Esophagus muscularis mucosa (tissue), 4 donors: ENCODE measurements at regions not wholly inside any gene's neighbourhood (a gene's known extent, or its start where the extent isn't known, plus 50 kb on each side); places are given as distances from the start of the nearest gene placed in this dataset.

ENCODE experiments used
- DNase-seq: peaks from one replicate; pipeline ENCODE4 v3.0.0-alpha.2; 2017; ENCODE audit errors: extremely low spot score
- H3K27ac ChIP-seq, 4 donors: fragments of 200-600 bp; sonication (generic); replicated peaks in 1 of 4; 1 replicate in 3 of 4; 2 replicates in 1 of 4; pipeline ENCODE4 v1.5.1; 2016 to 2019; ENCODE audit warnings: mild to moderate bottlenecking in 1 of 4
- H3K27me3 ChIP-seq, 4 donors: fragments of 200-600 bp; sonication (generic); one replicate each; pipeline versions ENCODE4 v1.5.1 to v1.6.0; 2016 to 2019
- H3K36me3 ChIP-seq, 4 donors: fragments of 200-600 bp; sonication (generic); one replicate each; pipeline ENCODE4 v1.5.1; 2016 to 2019
- H3K4me1 ChIP-seq, 4 donors: fragments of 200-600 bp; sonication (generic); one replicate each; pipeline ENCODE4 v1.5.1; 2016 to 2019
- H3K4me3 ChIP-seq, 4 donors: fragments of 200-600 bp; sonication (generic); 1 replicate in 2 of 4; 2 replicates in 2 of 4; pipeline ENCODE4 v1.5.1; 2016 to 2019; ENCODE audit warnings: mild to moderate bottlenecking in 4 of 4, moderate library complexity in 1 of 4
- H3K9me3 ChIP-seq, 4 donors: fragments of 200-600 bp; sonication (generic); 1 replicate in 3 of 4; 2 replicates in 1 of 4; pipeline ENCODE4 v1.5.1; 2016 to 2019
- CTCF ChIP-seq, 3 experiments: fragments of 200-600 bp in 2 of 3; fragments of 450-650 bp in 1 of 3; sonication (generic) in 2 of 3; IDR thresholded peaks; one replicate each; pipeline ENCODE4 v1.5.1; 2017 to 2019; ENCODE audit warnings: antibody characterized with exemption in 3 of 3, mild to moderate bottlenecking in 2 of 3, moderate library complexity in 1 of 3
- EP300 ChIP-seq: sonication (generic); formaldehyde crosslinking; IDR thresholded peaks from one replicate; pipeline ENCODE4 v1.6.1; 2017; ENCODE audit warnings: antibody characterized with exemption
- POLR2A ChIP-seq: fragments of 450-650 bp; IDR thresholded peaks from one replicate; pipeline ENCODE4 v1.6.1; 2017; ENCODE audit warnings: antibody characterized with exemption, moderate library complexity, mild to moderate bottlenecking, low read depth
- POLR2AphosphoS5 ChIP-seq, 2 donors: sonication (generic); formaldehyde crosslinking; IDR thresholded peaks; one replicate each; pipeline ENCODE4 v1.6.1; 2017; ENCODE audit warnings: antibody characterized with exemption in 2 of 2
- WGBS: methylation state at CpG from one replicate; pipeline ENCODE4 v1.1.5; 2018; 5-methylcytosine and 5-hydroxymethylcytosine counted together
- intact Hi-C: fragments of 100-400 bp; cut with DNase I; formaldehyde crosslinking; loops from one replicate; pipeline ENCODE4 v1.15.1; 2023

- no peaks in the 10 kb centered on the region for H3K36me3 ChIP-seq
- H3K9me3 ChIP-seq: no peaks in the 10 kb centered on the region
- intact Hi-C loops: no loop called here
- no peak overlapping the region for H3K27ac ChIP-seq
- no peaks in the 10 kb centered on the region for H3K4me1 ChIP-seq
- peaks cover 0 to 13% (median 0%) of the 10 kb centered on the region in 4 donors for H3K27me3 ChIP-seq
- TF ChIP-seq POLR2AphosphoS5 (IDR thresholded peaks at IDR 0.05) (no peak), CTCF (IDR thresholded peaks at IDR 0.05) (no peak), POLR2A (no peak), EP300 (no peak)
- DNase-seq: no peak
- no peak overlapping the region for H3K4me3 ChIP-seq
- WGBS: 78% methylated on average over 8 of the region's 8 CpGs
Measured at GRCh38 chr20:41888434-41888833, 270.3 kb upstream of the CHD6 start.

GRCh38 chr20:41887500-41887899 lies 269.3 kb upstream of the CHD6 start:
- peak; percentile 64 for DNase-seq
- Histone ChIP-seq H3K4me1 (no peaks in the 10 kb centered on the region), H3K27me3 (peaks cover 0 to 13% (median 0%) of the 10 kb centered on the region in 4 donors), H3K9me3 (no peaks in the 10 kb centered on the region), H3K4me3 (no peak overlapping the region), H3K36me3 (no peaks in the 10 kb centered on the region), H3K27ac (no peak overlapping the region)
- WGBS: 85% methylated on average over 8 of the region's 8 CpGs
- no peak for TF ChIP-seq POLR2A
- TF ChIP-seq EP300: no peak
- TF ChIP-seq POLR2AphosphoS5 (IDR thresholded peaks at IDR 0.05): no peak
- TF ChIP-seq CTCF (IDR thresholded peaks at IDR 0.05): no peak
- intact Hi-C loops: no loop called here

GRCh38 chr20:41881466-41882046 lies 263.4 kb upstream of the CHD6 start:
- DNase-seq: peak; percentile 60
- Histone ChIP-seq H3K4me3 (no peak overlapping the region), H3K9me3 (no peaks in the 10 kb centered on the region), H3K36me3 (no peaks in the 10 kb centered on the region), H3K4me1 (no peaks in the 10 kb centered on the region), H3K27me3 (peaks cover 0 to 6% (median 0%) of the 10 kb centered on the region in 4 donors), H3K27ac (no peak overlapping the region)
- TF ChIP-seq EP300: no peak
- TF ChIP-seq POLR2A: no peak
- TF ChIP-seq CTCF (IDR thresholded peaks at IDR 0.05): no peak
- TF ChIP-seq POLR2AphosphoS5 (IDR thresholded peaks at IDR 0.05): no peak
- intact Hi-C loops: no loop called here
- WGBS: 82% methylated on average over 1 of the region's 1 CpG

GRCh38 chr20:41879123-41879522 lies 260.9 kb upstream of the CHD6 start:
- Histone ChIP-seq H3K27me3 (no peaks in the 10 kb centered on the region), H3K4me3 (no peak overlapping the region), H3K9me3 (no peaks in the 10 kb centered on the region), H3K36me3 (no peaks in the 10 kb centered on the region), H3K27ac (no peak overlapping the region), H3K4me1 (no peaks in the 10 kb centered on the region)
- 39% methylated on average over 2 of the region's 2 CpGs for WGBS
- TF ChIP-seq POLR2A (no peak), CTCF (IDR thresholded peaks at IDR 0.05) (no peak), POLR2AphosphoS5 (IDR thresholded peaks at IDR 0.05) (no peak), EP300 (no peak)
- DNase-seq: no peak
- intact Hi-C loops: no loop called here

- H3K9me3 ChIP-seq: no peaks in the 10 kb centered on the region
- H3K27ac ChIP-seq: no peak overlapping the region
- DNase-seq: no peak
- 80% methylated on average over 4 of the region's 4 CpGs for WGBS
- no peaks in the 10 kb centered on the region for H3K36me3 ChIP-seq
- H3K4me1 ChIP-seq: no peaks in the 10 kb centered on the region
- intact Hi-C loops: no loop called here
- peaks cover 0 to 11% (median 0%) of the 10 kb centered on the region in 4 donors for H3K27me3 ChIP-seq
- H3K4me3 ChIP-seq: no peak overlapping the region
- TF ChIP-seq POLR2A: no peak
- no peak for TF ChIP-seq POLR2AphosphoS5 (IDR thresholded peaks at IDR 0.05)
- no peak for TF ChIP-seq EP300
- TF ChIP-seq CTCF (IDR thresholded peaks at IDR 0.05): no peak
Measured at GRCh38 chr20:41877911-41878310, 259.7 kb upstream of the CHD6 start.
